ENCODE measurements at regions not wholly inside any gene's neighbourhood (a gene's known extent, or its start where the extent isn't known, plus 50 kb on each side); places are given as distances from the start of the nearest gene placed in this dataset.

GRCh38 chr12:25712169-25712568 is 159.1 kb upstream of the LMNTD1 start:
- Histone ChIP-seq H4K20me1 (ENCODE audit: insufficient read depth, low read length) (no peaks in the 10 kb centered on the region), H3K4me3 (ENCODE audit: insufficient read depth, low read depth, low read length) (no peak overlapping the region), H3K4me1 (ENCODE audit: insufficient read depth, low read length) (no peaks in the 10 kb centered on the region), H3K36me3 (ENCODE audit: insufficient read depth, low read length) (no peaks in the 10 kb centered on the region), H3K79me2 (ENCODE audit: insufficient read depth, low read length) (no peaks in the 10 kb centered on the region), H3K9me3 (ENCODE audit: insufficient read depth, low read depth, low read length) (peaks cover 7% of the 10 kb centered on the region), H3K4me2 (ENCODE audit: low read length) (no peak overlapping the region), H2AFZ (ENCODE audit: low read depth, low read length) (no peak overlapping the region), H3K27me3 (ENCODE audit: insufficient read depth, low read length) (no peaks in the 10 kb centered on the region), H3K27ac (ENCODE audit: low read depth, low read length) (no peak overlapping the region), H3K9ac (ENCODE audit: low read length) (no peak overlapping the region)
- no peak for DNase-seq (ENCODE audit: low read depth)
- Mint-ChIP-seq H3K4me1 (ENCODE audit: low read depth, unreplicated experiment) (peaks cover 2% of the 10 kb centered on the region), H3K27ac (ENCODE audit: unreplicated experiment) (no peak overlapping the region), H3K36me3 (ENCODE audit: low read depth, unreplicated experiment) (no peaks in the 10 kb centered on the region), H3K9me3 (ENCODE audit: unreplicated experiment) (peaks cover 12% of the 10 kb centered on the region), H3K27me3 (ENCODE audit: low read depth, unreplicated experiment) (no peaks in the 10 kb centered on the region), H3K4me3 (ENCODE audit: unreplicated experiment) (no peak overlapping the region)
- TF ChIP-seq EZH2 (IDR thresholded peaks at IDR 0.05; ENCODE audit: insufficient read depth, low read length) (no peak), CTCF (IDR thresholded peaks at IDR 0.05; ENCODE audit: insufficient read depth, low read depth, low read length) (no peak)
- FAIRE-seq, result no peak

GRCh38 chr12:25713264-25713663 is 160.2 kb upstream of the LMNTD1 start:
- DNase-seq (ENCODE audit: low read depth) (no peak), FAIRE-seq (no peak)
- Histone ChIP-seq H2AFZ (ENCODE audit: low read depth, low read length) (no peak overlapping the region), H3K27me3 (ENCODE audit: insufficient read depth, low read length) (no peaks in the 10 kb centered on the region), H3K4me3 (ENCODE audit: insufficient read depth, low read depth, low read length) (no peak overlapping the region), H3K36me3 (ENCODE audit: insufficient read depth, low read length) (no peaks in the 10 kb centered on the region), H3K9ac (ENCODE audit: low read length) (no peak overlapping the region), H3K4me1 (ENCODE audit: insufficient read depth, low read length) (no peaks in the 10 kb centered on the region), H3K79me2 (ENCODE audit: insufficient read depth, low read length) (no peaks in the 10 kb centered on the region), H3K27ac (ENCODE audit: low read depth, low read length) (no peak overlapping the region), H3K4me2 (ENCODE audit: low read length) (no peak overlapping the region), H3K9me3 (ENCODE audit: insufficient read depth, low read depth, low read length) (peaks cover 7% of the 10 kb centered on the region), H4K20me1 (ENCODE audit: insufficient read depth, low read length) (no peaks in the 10 kb centered on the region)
- Mint-ChIP-seq H3K27me3 (ENCODE audit: low read depth, unreplicated experiment) (no peaks in the 10 kb centered on the region), H3K4me1 (ENCODE audit: low read depth, unreplicated experiment) (peaks cover 2% of the 10 kb centered on the region), H3K4me3 (ENCODE audit: unreplicated experiment) (no peak overlapping the region), H3K9me3 (ENCODE audit: unreplicated experiment) (peaks cover 10% of the 10 kb centered on the region), H3K36me3 (ENCODE audit: low read depth, unreplicated experiment) (no peaks in the 10 kb centered on the region), H3K27ac (ENCODE audit: unreplicated experiment) (no peak overlapping the region)
- TF ChIP-seq CTCF (IDR thresholded peaks at IDR 0.05; ENCODE audit: insufficient read depth, low read depth, low read length), result no peak
- no peak for TF ChIP-seq EZH2 (IDR thresholded peaks at IDR 0.05; ENCODE audit: insufficient read depth, low read length)

DNA sequence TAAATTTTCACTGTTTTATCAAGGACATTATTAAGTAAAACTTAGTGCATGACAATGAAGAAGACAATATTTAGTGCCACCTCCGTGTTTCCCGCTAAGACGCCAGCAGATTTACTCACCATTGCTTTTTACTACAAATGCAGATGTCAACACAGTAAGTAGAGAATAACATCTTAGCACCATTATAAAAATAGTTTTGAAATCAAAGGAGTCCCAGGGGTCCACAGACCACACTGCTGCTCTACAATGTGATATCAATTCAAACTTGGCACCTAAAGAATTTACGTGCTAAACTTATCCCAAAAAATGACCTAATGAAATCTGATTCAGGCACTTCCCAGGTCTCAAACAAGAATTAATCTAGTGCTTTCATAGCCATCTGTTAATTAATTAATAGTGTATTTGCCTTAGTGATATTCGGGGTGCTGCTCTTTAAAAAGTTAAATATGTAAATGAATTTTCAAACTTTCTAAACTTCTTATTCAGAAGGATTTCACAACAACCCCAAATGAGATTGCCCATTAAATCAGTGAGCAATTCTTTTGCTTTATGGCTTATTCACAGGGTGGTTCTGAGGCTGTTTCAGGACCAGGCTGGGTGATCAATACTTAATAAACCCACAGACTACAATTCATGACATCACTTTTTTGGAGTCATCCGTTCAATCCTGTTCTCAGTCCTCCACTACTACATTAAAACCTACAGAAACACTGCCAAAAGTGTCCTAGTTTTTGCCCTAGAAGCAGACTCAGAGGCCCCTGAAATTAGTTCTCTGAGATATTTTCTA is 161.3 kb upstream of the LMNTD1 start:
- H2AFZ ChIP-seq (ENCODE audit: low read depth, low read length), result no peak overlapping the region

More for the DNA sequence above, 161.3 kb upstream of the LMNTD1 start:
- H3K4me3 Mint-ChIP-seq (ENCODE audit: unreplicated experiment), result no peak overlapping the region
- H3K9me3 Mint-ChIP-seq (ENCODE audit: unreplicated experiment), result peaks cover 8% of the 10 kb centered on the region
- Histone ChIP-seq H3K4me2 (ENCODE audit: low read length) (no peak overlapping the region), H3K4me3 (ENCODE audit: insufficient read depth, low read depth, low read length) (no peak overlapping the region), H3K79me2 (ENCODE audit: insufficient read depth, low read length) (no peaks in the 10 kb centered on the region), H4K20me1 (ENCODE audit: insufficient read depth, low read length) (no peaks in the 10 kb centered on the region), H3K27ac (ENCODE audit: low read depth, low read length) (no peak overlapping the region), H3K9me3 (ENCODE audit: insufficient read depth, low read depth, low read length) (peaks cover 7% of the 10 kb centered on the region), H3K4me1 (ENCODE audit: insufficient read depth, low read length) (no peaks in the 10 kb centered on the region), H3K27me3 (ENCODE audit: insufficient read depth, low read length) (no peaks in the 10 kb centered on the region), H3K9ac (ENCODE audit: low read length) (no peak overlapping the region), H3K36me3 (ENCODE audit: insufficient read depth, low read length) (no peaks in the 10 kb centered on the region)
- no peaks in the 10 kb centered on the region for H3K36me3 Mint-ChIP-seq (ENCODE audit: low read depth, unreplicated experiment)
- H3K4me1 Mint-ChIP-seq (ENCODE audit: low read depth, unreplicated experiment), result no peaks in the 10 kb centered on the region
- FAIRE-seq, result no peak
- no peaks in the 10 kb centered on the region for H3K27me3 Mint-ChIP-seq (ENCODE audit: low read depth, unreplicated experiment)
- H3K27ac Mint-ChIP-seq (ENCODE audit: unreplicated experiment), result no peak overlapping the region
- no peak for DNase-seq (ENCODE audit: low read depth)
- TF ChIP-seq EZH2 (IDR thresholded peaks at IDR 0.05; ENCODE audit: insufficient read depth, low read length), result no peak
- TF ChIP-seq CTCF (IDR thresholded peaks at IDR 0.05; ENCODE audit: insufficient read depth, low read depth, low read length), result no peak
